WTC11 (cell line): ENCODE measurements at regions not wholly inside any gene's neighbourhood (a gene's known extent, or its start where the extent isn't known, plus 50 kb on each side); places are given as distances from the start of the nearest gene placed in this dataset.
A peak's percentile ranks its signal among the peaks of the same experiment; 100 is the strongest.

Experiments used
- EMX1 ChIP-seq: fragments of 250-450 bp; sonication (Bioruptor Pico); IDR thresholded peaks from 2 replicates; pipeline ENCODE4 v1.8.0; 2021; ENCODE audit warnings: mild to moderate bottlenecking
- FOXJ3 ChIP-seq: sonication (generic); formaldehyde crosslinking; IDR thresholded peaks from 2 replicates; pipeline ENCODE4 v1.9.0; 2021; ENCODE audit warnings: missing genetic modification reagents, mild to moderate bottlenecking, borderline replicate concordance
- FOXK1 ChIP-seq: sonication (generic); formaldehyde crosslinking; IDR thresholded peaks from 2 replicates; pipeline ENCODE4 v1.8.0; 2022; ENCODE audit warnings: mild to moderate bottlenecking, moderate library complexity, missing genetic modification reagents
- GABPB1 ChIP-seq: sonication (generic); formaldehyde crosslinking; IDR thresholded peaks from 2 replicates; pipeline ENCODE4 v1.8.1; 2023; ENCODE audit warnings: mild to moderate bottlenecking, missing genetic modification reagents
- HMGA2 ChIP-seq: fragments of 250-450 bp; sonication (Bioruptor Pico); IDR thresholded peaks from 2 replicates; pipeline ENCODE4 v1.4.0; 2021; ENCODE audit warnings: mild to moderate bottlenecking, moderate library complexity
- JAZF1 ChIP-seq: fragments of 250-450 bp; sonication (Bioruptor Pico); IDR thresholded peaks from 2 replicates; pipeline ENCODE4 v1.9.0; 2021; ENCODE audit warnings: moderate library complexity, mild to moderate bottlenecking, inconsistent platforms
- MXD4 ChIP-seq: fragments of 250-450 bp; sonication (Bioruptor Pico); IDR thresholded peaks from 2 replicates; pipeline ENCODE4 v1.8.0; 2021; ENCODE audit warnings: mild to moderate bottlenecking, moderate library complexity, borderline replicate concordance
- MYBL2 ChIP-seq: sonication (generic); formaldehyde crosslinking; IDR thresholded peaks from 2 replicates; pipeline ENCODE4 v1.8.1; 2023; ENCODE audit warnings: mild to moderate bottlenecking, moderate library complexity, missing genetic modification reagents
- NFE2L1 ChIP-seq: sonication (generic); formaldehyde crosslinking; IDR thresholded peaks from 2 replicates; pipeline ENCODE4 v1.8.1; 2023; ENCODE audit warnings: missing genetic modification reagents
- NR1H2 ChIP-seq: sonication (generic); formaldehyde crosslinking; IDR thresholded peaks from 2 replicates; pipeline ENCODE4 v1.9.0; 2021; ENCODE audit warnings: mild to moderate bottlenecking, moderate library complexity, missing genetic modification reagents
- NR2C2 ChIP-seq: sonication (generic); formaldehyde crosslinking; IDR thresholded peaks from 2 replicates; pipeline ENCODE4 v1.8.0; 2022; ENCODE audit warnings: mild to moderate bottlenecking, missing genetic modification reagents
- PRRX2 ChIP-seq: fragments of 250-450 bp; sonication (Bioruptor Pico); IDR thresholded peaks from 2 replicates; pipeline ENCODE4 v1.8.0; 2021; ENCODE audit warnings: mild to moderate bottlenecking
- SOX15 ChIP-seq: fragments of 250-450 bp; sonication (Bioruptor Pico); IDR thresholded peaks from 2 replicates; pipeline ENCODE4 v1.9.0; 2021; ENCODE audit warnings: mild to moderate bottlenecking
- SP1 ChIP-seq: sonication (generic); formaldehyde crosslinking; conservative IDR thresholded peaks from 2 replicates; pipeline ENCODE4 v1.8.1; 2022; ENCODE audit warnings: missing genetic modification reagents
- TP53 ChIP-seq: sonication (generic); formaldehyde crosslinking; IDR thresholded peaks from 2 replicates; pipeline ENCODE4 v1.8.1; 2023; ENCODE audit warnings: mild to moderate bottlenecking, missing genetic modification reagents
- ZNF232 ChIP-seq: sonication (generic); formaldehyde crosslinking; IDR thresholded peaks from 2 replicates; pipeline ENCODE4 v1.8.0; 2022; ENCODE audit warnings: mild to moderate bottlenecking, missing genetic modification reagents
- TF ChIP-seq, protein P1 (sequence below): sonication (generic); formaldehyde crosslinking; IDR thresholded peaks from 2 replicates; pipeline ENCODE4 v1.8.0; 2022; ENCODE audit warnings: missing genetic modification reagents
- TF ChIP-seq, protein P2 (sequence below): sonication (generic); formaldehyde crosslinking; IDR thresholded peaks from 2 replicates; pipeline ENCODE4 v1.8.1; 2022; ENCODE audit warnings: low read depth, mild to moderate bottlenecking, moderate library complexity, missing genetic modification reagents, borderline replicate concordance
- TF ChIP-seq, protein P3 (sequence below): fragments of 250-450 bp; sonication (Bioruptor Pico); conservative IDR thresholded peaks from 2 replicates; pipeline ENCODE4 v1.9.0; 2021; ENCODE audit warnings: mild to moderate bottlenecking
- TF ChIP-seq, protein P4 (sequence below): sonication (generic); formaldehyde crosslinking; IDR thresholded peaks from 2 replicates; pipeline ENCODE4 v1.8.1; 2023; ENCODE audit warnings: mild to moderate bottlenecking, missing genetic modification reagents
- TF ChIP-seq, protein P5 (sequence below): fragments of 250-450 bp; sonication (Bioruptor Pico); IDR thresholded peaks from 2 replicates; pipeline ENCODE4 v1.9.0; 2021; ENCODE audit warnings: mild to moderate bottlenecking
- TF ChIP-seq, protein P6 (sequence below): sonication (generic); formaldehyde crosslinking; IDR thresholded peaks from 2 replicates; pipeline ENCODE4 v1.8.0; 2023; ENCODE audit warnings: mild to moderate bottlenecking, missing genetic modification reagents
- TF ChIP-seq, protein P7 (sequence below): sonication (generic); formaldehyde crosslinking; IDR thresholded peaks from 2 replicates; pipeline ENCODE4 v1.8.1; 2023; ENCODE audit warnings: mild to moderate bottlenecking, missing genetic modification reagents, moderate library complexity
- TF ChIP-seq, protein P8 (sequence below): sonication (generic); formaldehyde crosslinking; IDR thresholded peaks from 2 replicates; pipeline ENCODE4 v1.8.0; 2022; ENCODE audit warnings: mild to moderate bottlenecking, missing genetic modification reagents

DNA sequence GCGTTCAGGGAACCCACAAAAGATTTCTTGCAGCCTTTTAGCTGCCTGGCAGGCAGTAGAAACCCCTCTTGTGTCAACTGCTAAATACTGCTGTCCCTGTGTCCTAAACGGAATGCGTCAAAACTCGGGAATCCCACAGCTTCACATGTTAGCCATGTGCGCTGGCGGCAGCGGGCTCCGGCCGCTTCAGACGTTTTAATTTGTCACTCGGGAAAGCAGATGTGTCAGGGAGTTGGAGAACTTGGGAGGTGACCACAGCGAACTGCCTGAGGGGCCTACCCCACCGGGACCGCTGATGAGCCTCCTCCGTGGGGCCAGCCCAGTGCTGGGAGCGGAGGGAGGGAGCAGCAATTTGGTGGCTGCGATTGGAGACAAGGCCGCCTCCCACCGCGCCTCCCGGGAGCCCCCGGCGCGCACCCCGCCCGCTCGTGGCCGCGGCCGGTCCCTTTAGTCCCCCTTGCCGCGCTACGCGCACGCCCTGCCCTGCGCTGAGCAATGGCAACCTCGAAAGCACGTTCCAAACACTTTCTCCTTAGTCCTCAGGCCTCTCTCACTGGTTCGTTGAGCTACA lies 146.1 kb upstream of the SATB2 start (continued):
- TF ChIP-seq, protein P1, sequence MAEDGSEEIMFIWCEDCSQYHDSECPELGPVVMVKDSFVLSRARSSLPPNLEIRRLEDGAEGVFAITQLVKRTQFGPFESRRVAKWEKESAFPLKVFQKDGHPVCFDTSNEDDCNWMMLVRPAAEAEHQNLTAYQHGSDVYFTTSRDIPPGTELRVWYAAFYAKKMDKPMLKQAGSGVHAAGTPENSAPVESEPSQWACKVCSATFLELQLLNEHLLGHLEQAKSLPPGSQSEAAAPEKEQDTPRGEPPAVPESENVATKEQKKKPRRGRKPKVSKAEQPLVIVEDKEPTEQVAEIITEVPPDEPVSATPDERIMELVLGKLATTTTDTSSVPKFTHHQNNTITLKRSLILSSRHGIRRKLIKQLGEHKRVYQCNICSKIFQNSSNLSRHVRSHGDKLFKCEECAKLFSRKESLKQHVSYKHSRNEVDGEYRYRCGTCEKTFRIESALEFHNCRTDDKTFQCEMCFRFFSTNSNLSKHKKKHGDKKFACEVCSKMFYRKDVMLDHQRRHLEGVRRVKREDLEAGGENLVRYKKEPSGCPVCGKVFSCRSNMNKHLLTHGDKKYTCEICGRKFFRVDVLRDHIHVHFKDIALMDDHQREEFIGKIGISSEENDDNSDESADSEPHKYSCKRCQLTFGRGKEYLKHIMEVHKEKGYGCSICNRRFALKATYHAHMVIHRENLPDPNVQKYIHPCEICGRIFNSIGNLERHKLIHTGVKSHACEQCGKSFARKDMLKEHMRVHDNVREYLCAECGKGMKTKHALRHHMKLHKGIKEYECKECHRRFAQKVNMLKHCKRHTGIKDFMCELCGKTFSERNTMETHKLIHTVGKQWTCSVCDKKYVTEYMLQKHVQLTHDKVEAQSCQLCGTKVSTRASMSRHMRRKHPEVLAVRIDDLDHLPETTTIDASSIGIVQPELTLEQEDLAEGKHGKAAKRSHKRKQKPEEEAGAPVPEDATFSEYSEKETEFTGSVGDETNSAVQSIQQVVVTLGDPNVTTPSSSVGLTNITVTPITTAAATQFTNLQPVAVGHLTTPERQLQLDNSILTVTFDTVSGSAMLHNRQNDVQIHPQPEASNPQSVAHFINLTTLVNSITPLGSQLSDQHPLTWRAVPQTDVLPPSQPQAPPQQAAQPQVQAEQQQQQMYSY (CRISPR knock-in tag): no peak
- TF ChIP-seq PRRX2 (CRISPR knock-in tag) (no peak), JAZF1 (CRISPR knock-in tag) (no peak), FOXJ3 (no peak), SP1 (CRISPR knock-in tag) (no peak), MYBL2 (CRISPR knock-in tag) (no peak), HMGA2 (CRISPR knock-in tag) (no peak), SOX15 (CRISPR knock-in tag) (no peak), FOXK1 (CRISPR knock-in tag) (0 out of 2 replicates have a peak, but pooled peaks have one; percentile 35), TP53 (CRISPR knock-in tag) (0 out of 2 replicates have a peak, but pooled peaks have one; percentile 26), NFE2L1 (no peak), MXD4 (CRISPR knock-in tag) (no peak), NR1H2 (CRISPR knock-in tag) (no peak), EMX1 (CRISPR knock-in tag) (no peak), NR2C2 (CRISPR knock-in tag) (no peak), GABPB1 (CRISPR knock-in tag) (no peak), ZNF232 (CRISPR knock-in tag) (no peak)
- TF ChIP-seq, protein P2, sequence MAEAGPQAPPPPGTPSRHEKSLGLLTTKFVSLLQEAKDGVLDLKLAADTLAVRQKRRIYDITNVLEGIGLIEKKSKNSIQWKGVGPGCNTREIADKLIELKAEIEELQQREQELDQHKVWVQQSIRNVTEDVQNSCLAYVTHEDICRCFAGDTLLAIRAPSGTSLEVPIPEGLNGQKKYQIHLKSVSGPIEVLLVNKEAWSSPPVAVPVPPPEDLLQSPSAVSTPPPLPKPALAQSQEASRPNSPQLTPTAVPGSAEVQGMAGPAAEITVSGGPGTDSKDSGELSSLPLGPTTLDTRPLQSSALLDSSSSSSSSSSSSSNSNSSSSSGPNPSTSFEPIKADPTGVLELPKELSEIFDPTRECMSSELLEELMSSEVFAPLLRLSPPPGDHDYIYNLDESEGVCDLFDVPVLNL (CRISPR knock-in tag): no peak
- TF ChIP-seq, protein P3, sequence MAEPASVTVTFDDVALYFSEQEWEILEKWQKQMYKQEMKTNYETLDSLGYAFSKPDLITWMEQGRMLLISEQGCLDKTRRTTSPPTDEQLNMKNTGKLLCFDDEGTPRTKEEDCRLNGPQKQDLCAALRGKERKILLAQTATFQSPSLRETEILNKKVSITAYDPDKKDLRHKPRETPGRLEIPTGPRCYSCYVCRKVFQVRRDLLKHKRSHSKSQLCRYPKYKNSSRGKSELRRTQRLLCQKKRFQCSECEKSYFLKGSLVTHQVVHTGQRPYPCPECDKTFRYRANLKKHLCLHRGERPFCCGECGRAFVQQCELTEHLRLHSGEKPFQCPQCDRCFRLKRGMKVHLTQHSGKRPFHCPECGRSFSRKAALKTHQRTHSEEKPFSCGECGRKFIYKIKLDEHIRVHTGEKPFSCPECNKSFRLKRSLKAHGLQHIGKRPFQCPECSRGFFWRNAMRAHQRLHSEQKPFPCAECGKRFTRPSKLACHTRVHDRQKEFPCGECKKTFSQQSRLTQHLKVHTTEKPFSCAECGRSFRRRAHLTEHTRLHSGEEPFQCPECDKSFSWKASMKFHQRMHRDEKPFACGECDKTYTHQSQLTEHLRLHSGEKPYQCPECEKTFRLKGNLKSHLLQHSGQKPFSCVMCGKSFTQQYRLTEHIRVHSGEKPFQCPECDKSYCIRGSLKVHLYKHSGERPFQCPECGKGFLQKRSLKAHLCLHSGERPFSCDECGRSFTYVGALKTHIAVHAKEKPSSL: no peak
- TF ChIP-seq, protein P4, sequence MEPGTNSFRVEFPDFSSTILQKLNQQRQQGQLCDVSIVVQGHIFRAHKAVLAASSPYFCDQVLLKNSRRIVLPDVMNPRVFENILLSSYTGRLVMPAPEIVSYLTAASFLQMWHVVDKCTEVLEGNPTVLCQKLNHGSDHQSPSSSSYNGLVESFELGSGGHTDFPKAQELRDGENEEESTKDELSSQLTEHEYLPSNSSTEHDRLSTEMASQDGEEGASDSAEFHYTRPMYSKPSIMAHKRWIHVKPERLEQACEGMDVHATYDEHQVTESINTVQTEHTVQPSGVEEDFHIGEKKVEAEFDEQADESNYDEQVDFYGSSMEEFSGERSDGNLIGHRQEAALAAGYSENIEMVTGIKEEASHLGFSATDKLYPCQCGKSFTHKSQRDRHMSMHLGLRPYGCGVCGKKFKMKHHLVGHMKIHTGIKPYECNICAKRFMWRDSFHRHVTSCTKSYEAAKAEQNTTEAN: no peak
- TF ChIP-seq, protein P5, sequence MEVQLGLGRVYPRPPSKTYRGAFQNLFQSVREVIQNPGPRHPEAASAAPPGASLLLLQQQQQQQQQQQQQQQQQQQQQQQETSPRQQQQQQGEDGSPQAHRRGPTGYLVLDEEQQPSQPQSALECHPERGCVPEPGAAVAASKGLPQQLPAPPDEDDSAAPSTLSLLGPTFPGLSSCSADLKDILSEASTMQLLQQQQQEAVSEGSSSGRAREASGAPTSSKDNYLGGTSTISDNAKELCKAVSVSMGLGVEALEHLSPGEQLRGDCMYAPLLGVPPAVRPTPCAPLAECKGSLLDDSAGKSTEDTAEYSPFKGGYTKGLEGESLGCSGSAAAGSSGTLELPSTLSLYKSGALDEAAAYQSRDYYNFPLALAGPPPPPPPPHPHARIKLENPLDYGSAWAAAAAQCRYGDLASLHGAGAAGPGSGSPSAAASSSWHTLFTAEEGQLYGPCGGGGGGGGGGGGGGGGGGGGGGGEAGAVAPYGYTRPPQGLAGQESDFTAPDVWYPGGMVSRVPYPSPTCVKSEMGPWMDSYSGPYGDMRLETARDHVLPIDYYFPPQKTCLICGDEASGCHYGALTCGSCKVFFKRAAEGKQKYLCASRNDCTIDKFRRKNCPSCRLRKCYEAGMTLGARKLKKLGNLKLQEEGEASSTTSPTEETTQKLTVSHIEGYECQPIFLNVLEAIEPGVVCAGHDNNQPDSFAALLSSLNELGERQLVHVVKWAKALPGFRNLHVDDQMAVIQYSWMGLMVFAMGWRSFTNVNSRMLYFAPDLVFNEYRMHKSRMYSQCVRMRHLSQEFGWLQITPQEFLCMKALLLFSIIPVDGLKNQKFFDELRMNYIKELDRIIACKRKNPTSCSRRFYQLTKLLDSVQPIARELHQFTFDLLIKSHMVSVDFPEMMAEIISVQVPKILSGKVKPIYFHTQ (CRISPR knock-in tag): no peak
- TF ChIP-seq, protein P6, sequence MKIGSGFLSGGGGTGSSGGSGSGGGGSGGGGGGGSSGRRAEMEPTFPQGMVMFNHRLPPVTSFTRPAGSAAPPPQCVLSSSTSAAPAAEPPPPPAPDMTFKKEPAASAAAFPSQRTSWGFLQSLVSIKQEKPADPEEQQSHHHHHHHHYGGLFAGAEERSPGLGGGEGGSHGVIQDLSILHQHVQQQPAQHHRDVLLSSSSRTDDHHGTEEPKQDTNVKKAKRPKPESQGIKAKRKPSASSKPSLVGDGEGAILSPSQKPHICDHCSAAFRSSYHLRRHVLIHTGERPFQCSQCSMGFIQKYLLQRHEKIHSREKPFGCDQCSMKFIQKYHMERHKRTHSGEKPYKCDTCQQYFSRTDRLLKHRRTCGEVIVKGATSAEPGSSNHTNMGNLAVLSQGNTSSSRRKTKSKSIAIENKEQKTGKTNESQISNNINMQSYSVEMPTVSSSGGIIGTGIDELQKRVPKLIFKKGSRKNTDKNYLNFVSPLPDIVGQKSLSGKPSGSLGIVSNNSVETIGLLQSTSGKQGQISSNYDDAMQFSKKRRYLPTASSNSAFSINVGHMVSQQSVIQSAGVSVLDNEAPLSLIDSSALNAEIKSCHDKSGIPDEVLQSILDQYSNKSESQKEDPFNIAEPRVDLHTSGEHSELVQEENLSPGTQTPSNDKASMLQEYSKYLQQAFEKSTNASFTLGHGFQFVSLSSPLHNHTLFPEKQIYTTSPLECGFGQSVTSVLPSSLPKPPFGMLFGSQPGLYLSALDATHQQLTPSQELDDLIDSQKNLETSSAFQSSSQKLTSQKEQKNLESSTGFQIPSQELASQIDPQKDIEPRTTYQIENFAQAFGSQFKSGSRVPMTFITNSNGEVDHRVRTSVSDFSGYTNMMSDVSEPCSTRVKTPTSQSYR (CRISPR knock-in tag): 0 out of 2 replicates have a peak, but pooled peaks have one; percentile 15
- TF ChIP-seq, protein P7, sequence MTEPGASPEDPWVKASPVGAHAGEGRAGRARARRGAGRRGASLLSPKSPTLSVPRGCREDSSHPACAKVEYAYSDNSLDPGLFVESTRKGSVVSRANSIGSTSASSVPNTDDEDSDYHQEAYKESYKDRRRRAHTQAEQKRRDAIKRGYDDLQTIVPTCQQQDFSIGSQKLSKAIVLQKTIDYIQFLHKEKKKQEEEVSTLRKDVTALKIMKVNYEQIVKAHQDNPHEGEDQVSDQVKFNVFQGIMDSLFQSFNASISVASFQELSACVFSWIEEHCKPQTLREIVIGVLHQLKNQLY (CRISPR knock-in tag): no peak
- TF ChIP-seq, protein P8, sequence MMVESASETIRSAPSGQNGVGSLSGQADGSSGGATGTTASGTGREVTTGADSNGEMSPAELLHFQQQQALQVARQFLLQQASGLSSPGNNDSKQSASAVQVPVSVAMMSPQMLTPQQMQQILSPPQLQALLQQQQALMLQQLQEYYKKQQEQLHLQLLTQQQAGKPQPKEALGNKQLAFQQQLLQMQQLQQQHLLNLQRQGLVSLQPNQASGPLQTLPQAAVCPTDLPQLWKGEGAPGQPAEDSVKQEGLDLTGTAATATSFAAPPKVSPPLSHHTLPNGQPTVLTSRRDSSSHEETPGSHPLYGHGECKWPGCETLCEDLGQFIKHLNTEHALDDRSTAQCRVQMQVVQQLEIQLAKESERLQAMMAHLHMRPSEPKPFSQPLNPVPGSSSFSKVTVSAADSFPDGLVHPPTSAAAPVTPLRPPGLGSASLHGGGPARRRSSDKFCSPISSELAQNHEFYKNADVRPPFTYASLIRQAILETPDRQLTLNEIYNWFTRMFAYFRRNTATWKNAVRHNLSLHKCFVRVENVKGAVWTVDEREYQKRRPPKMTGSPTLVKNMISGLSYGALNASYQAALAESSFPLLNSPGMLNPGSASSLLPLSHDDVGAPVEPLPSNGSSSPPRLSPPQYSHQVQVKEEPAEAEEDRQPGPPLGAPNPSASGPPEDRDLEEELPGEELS (CRISPR knock-in tag): no peak
